Uterus (tissue), 2 donors: ENCODE measurements at regions not wholly inside any gene's neighbourhood (a gene's known extent, or its start where the extent isn't known, plus 50 kb on each side); places are given as distances from the start of the nearest gene placed in this dataset.
"Not testable (repeated sequence)": the region's sequence is repeated elsewhere in the genome, so short reads cannot be mapped to it uniquely, and the experiment has no call there.

Source experiments
- POLR2A ChIP-seq, 2 donors: fragments of 450-650 bp; IDR thresholded peaks; one replicate each; pipeline ENCODE4 v1.6.1; 2016; ENCODE audit warnings: antibody characterized with exemption in 2 of 2, mild to moderate bottlenecking in 1 of 2, moderate library complexity in 1 of 2
- TF ChIP-seq, protein P1 (sequence below), 4 experiments: fragments of 200-600 bp in 2 of 4; fragments of 450-650 bp in 2 of 4; sonication (generic) in 2 of 4; IDR thresholded peaks; one replicate each; pipeline ENCODE4 v1.5.1; 2016 to 2019; ENCODE audit warnings: antibody characterized with exemption in 4 of 4, mild to moderate bottlenecking in 2 of 4, moderate library complexity in 1 of 4

DNA sequence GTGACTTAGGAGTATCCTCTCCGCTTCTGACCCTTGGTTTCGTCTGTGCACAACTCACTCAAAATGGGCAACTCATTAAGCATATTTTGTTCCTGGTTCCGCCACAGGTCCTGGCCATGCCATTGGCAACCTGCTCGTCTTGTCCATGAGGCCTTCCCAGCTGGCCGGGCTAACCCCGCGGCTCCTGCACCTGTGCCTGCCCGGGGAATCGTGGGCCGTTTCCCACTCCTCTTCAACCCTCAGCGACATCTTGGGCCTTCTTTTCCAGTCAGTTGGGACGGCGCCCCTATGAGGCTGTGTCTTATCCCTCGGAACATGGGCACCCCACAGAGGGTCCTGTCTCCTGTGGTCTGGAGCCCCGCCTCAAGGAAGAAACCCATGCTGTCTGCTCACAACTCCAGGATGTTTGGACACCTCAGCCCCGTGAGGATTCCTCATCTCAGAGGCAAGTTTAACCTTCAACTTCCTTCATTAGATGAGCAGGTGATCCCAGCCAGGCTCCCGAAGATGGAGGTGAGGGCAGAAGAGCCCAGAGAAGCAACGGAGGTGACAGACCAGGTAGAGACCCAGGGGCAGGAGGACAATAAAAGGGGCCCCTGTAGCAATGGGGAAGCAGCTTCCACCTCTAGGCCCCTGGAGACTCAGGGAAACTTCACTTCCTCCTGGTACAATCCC is 574.8 kb upstream of the C9orf72 start:
- TF ChIP-seq, protein P1, sequence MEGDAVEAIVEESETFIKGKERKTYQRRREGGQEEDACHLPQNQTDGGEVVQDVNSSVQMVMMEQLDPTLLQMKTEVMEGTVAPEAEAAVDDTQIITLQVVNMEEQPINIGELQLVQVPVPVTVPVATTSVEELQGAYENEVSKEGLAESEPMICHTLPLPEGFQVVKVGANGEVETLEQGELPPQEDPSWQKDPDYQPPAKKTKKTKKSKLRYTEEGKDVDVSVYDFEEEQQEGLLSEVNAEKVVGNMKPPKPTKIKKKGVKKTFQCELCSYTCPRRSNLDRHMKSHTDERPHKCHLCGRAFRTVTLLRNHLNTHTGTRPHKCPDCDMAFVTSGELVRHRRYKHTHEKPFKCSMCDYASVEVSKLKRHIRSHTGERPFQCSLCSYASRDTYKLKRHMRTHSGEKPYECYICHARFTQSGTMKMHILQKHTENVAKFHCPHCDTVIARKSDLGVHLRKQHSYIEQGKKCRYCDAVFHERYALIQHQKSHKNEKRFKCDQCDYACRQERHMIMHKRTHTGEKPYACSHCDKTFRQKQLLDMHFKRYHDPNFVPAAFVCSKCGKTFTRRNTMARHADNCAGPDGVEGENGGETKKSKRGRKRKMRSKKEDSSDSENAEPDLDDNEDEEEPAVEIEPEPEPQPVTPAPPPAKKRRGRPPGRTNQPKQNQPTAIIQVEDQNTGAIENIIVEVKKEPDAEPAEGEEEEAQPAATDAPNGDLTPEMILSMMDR (IDR thresholded peaks at IDR 0.05) = not testable (repeated sequence)
- TF ChIP-seq POLR2A (IDR thresholded peaks at IDR 0.05) = not testable (repeated sequence)
